GM12878 (cell line): ENCODE measurements at regions not wholly inside any gene's neighbourhood (a gene's known extent, or its start where the extent isn't known, plus 50 kb on each side); places are given as distances from the start of the nearest gene placed in this dataset.

Experiments used
- ATAC-seq: fragments of 200-7000 bp; cut with Tn5 transposase; 3 replicates; pipeline ENCODE4 v1.9.1; 2020; ENCODE audit warnings: mild to moderate bottlenecking, moderate library complexity
- BruUV-seq: library from RNA; stranded (reverse); fragments of 400-500 nt; replicated peaks from 2 replicates; lab custom pipeline; 2021; lab: Mats Ljungman, UMichigan
- CTCF ChIA-PET: fragments of 300-600 bp; sonication (Branson Sonifier 250); formaldehyde crosslinking; extraction: SDS; loops from one replicate; lab custom pipeline; 2021; ENCODE audit warnings: inconsistent platforms; lab: Yijun Ruan, JAX
- POLR2A ChIA-PET: fragments of 350-600 bp; formaldehyde crosslinking; extraction: SDS; loops from one replicate; lab custom pipeline; 2021; ENCODE audit warnings: inconsistent platforms; lab: Charles Lee
- RAD21 ChIA-PET: fragments of 300-600 bp; sonication (Branson Sonifier 250); formaldehyde crosslinking; loops from one replicate; lab custom pipeline; 2023; ENCODE audit warnings: antibody characterized with exemption; ENCODE audit not compliant: unreplicated experiment; lab: Charles Lee
- SMC1A ChIA-PET: fragments of 300-600 bp; sonication (Branson Sonifier 250); formaldehyde crosslinking; loops from one replicate; lab custom pipeline; 2023; ENCODE audit not compliant: unreplicated experiment, uncharacterized antibody; lab: Charles Lee
- DNase-seq: peaks from one replicate; pipeline ENCODE4 v3.0.0-alpha.2; 2011; ENCODE audit warnings: low read depth, low spot score
- FAIRE-seq: peaks from 3 replicates; lab custom pipeline; 2011; peaks lifted over from hg19 to GRCh38; lab: Jason Lieb, UNC
- H2AFZ ChIP-seq: 2 replicates; pipeline ENCODE4 v1.6.0; 2011; ENCODE audit warnings: low read depth, low read length, control low read depth; ENCODE audit not compliant: control insufficient read depth
- H3K27ac ChIP-seq: 2 replicates; pipeline ENCODE4 v1.5.1; 2011; ENCODE audit warnings: control low read depth; ENCODE audit not compliant: control insufficient read depth, insufficient read depth
- H3K27me3 ChIP-seq, 2 experiments: replicated peaks in 1 of 2; 2 replicates each; pipeline versions ENCODE4 v1.6.0 to v1.6.1; 2011; ENCODE audit warnings: low read length in 1 of 2; ENCODE audit not compliant: control insufficient read depth in 2 of 2, insufficient read depth in 2 of 2
- H3K36me3 ChIP-seq, 2 experiments: 2 replicates each; pipeline ENCODE4 v1.5.1; 2011; ENCODE audit warnings: low read length in 1 of 2; ENCODE audit not compliant: control insufficient read depth in 2 of 2, insufficient read depth in 2 of 2
- H3K4me1 ChIP-seq: 2 replicates; pipeline ENCODE4 v1.6.1; 2011; ENCODE audit warnings: mild to moderate bottlenecking, low read length, moderate library complexity, mixed read lengths; ENCODE audit not compliant: control insufficient read depth, insufficient read depth
- H3K4me2 ChIP-seq: 2 replicates; pipeline ENCODE4 v1.6.0; 2011; ENCODE audit warnings: control low read depth; ENCODE audit not compliant: control insufficient read depth, insufficient read depth
- H3K4me3 ChIP-seq: fragments of 200-600 bp; sonication (generic); 2 replicates; pipeline ENCODE4 v1.5.1; 2016
- H3K79me2 ChIP-seq: 2 replicates; pipeline ENCODE4 v1.6.0; 2011; ENCODE audit warnings: low read length; ENCODE audit not compliant: control insufficient read depth, insufficient read depth
- H3K9ac ChIP-seq: 2 replicates; pipeline ENCODE4 v1.8.0; 2011; ENCODE audit warnings: low read length, control low read depth, mixed read lengths; ENCODE audit not compliant: control insufficient read depth, insufficient read depth
- H3K9me3 ChIP-seq: replicated peaks from 3 replicates; pipeline ENCODE4 v1.5.1; 2011; ENCODE audit warnings: mild to moderate bottlenecking, low read length; ENCODE audit not compliant: control insufficient read depth, insufficient read depth
- H4K20me1 ChIP-seq: 2 replicates; pipeline ENCODE4 v1.6.0; 2011; ENCODE audit not compliant: control insufficient read depth, insufficient read depth
- ESRRA ChIP-seq: IDR thresholded peaks from 2 replicates; pipeline ENCODE4 v1.6.1; 2012; ENCODE audit warnings: mild to moderate bottlenecking, low read length, improper control_type of control experiment
- FOS ChIP-seq: IDR thresholded peaks from 3 replicates; pipeline ENCODE4 v1.6.1; 2011; ENCODE audit warnings: borderline replicate concordance; ENCODE audit not compliant: insufficient read length; ENCODE audit errors: extremely low read depth
- FOXM1 ChIP-seq: IDR thresholded peaks from 2 replicates; pipeline ENCODE4 v1.6.1; 2012; ENCODE audit warnings: low read depth, mild to moderate bottlenecking, inconsistent platforms, low read length, moderate library complexity
- HCFC1 ChIP-seq: fragments of 150-350 bp; IDR thresholded peaks from 2 replicates; pipeline ENCODE4 v1.6.1; 2014; ENCODE audit warnings: low read length
- HDAC2 ChIP-seq: fragments of 200-600 bp; sonication (generic); IDR thresholded peaks from 2 replicates; pipeline ENCODE4 v1.6.1; 2017
- HDAC6 ChIP-seq: fragments of 200-600 bp; sonication (generic); IDR thresholded peaks from one replicate; pipeline ENCODE4 v1.8.0; 2017; ENCODE audit warnings: antibody characterized with exemption; ENCODE audit not compliant: unreplicated experiment
- IKZF1 ChIP-seq: fragments of 450-650 bp; conservative IDR thresholded peaks from 2 replicates; pipeline ENCODE4 v1.6.1; 2017; ENCODE audit warnings: antibody characterized with exemption, mild to moderate bottlenecking
- KDM1A ChIP-seq: fragments of 200-600 bp; sonication (generic); IDR thresholded peaks from 2 replicates; pipeline ENCODE4 v1.6.1; 2016; ENCODE audit warnings: borderline replicate concordance
- MYC ChIP-seq: IDR thresholded peaks from 2 replicates; pipeline ENCODE4 v1.6.1; 2011; ENCODE audit warnings: mild to moderate bottlenecking, low read length, moderate library complexity, inconsistent platforms; ENCODE audit not compliant: insufficient read depth, insufficient replicate concordance, insufficient read length, severe bottlenecking
- NFYA ChIP-seq: IDR thresholded peaks from 2 replicates; pipeline ENCODE4 v1.6.1; 2011; ENCODE audit warnings: low read depth, mild to moderate bottlenecking, low read length, improper control_type of control experiment, borderline replicate concordance
- NR2C2 ChIP-seq: IDR thresholded peaks from 2 replicates; pipeline ENCODE4 v1.6.1; 2011; ENCODE audit warnings: borderline replicate concordance, low read depth; ENCODE audit not compliant: control insufficient read depth, insufficient read length
- POLR2AphosphoS5 ChIP-seq: IDR thresholded peaks from 2 replicates; pipeline ENCODE4 v1.6.1; 2011; ENCODE audit warnings: mild to moderate bottlenecking, low read length, inconsistent platforms
- RAD51 ChIP-seq: fragments of 450-650 bp; IDR thresholded peaks from 2 replicates; pipeline ENCODE4 v1.6.1; 2016; ENCODE audit warnings: moderate library complexity, mild to moderate bottlenecking, inconsistent platforms
- TAF1 ChIP-seq: IDR thresholded peaks from 2 replicates; pipeline ENCODE4 v1.6.1; 2011; ENCODE audit warnings: mild to moderate bottlenecking, low read depth, low read length, borderline replicate concordance
- TCF3 ChIP-seq: IDR thresholded peaks from 2 replicates; pipeline ENCODE4 v1.6.1; 2012; ENCODE audit warnings: low read depth, mild to moderate bottlenecking, low read length, borderline replicate concordance; ENCODE audit not compliant: insufficient read depth
- YY1 ChIP-seq: IDR thresholded peaks from 2 replicates; pipeline ENCODE4 v1.6.1; 2011; ENCODE audit warnings: low read depth, mild to moderate bottlenecking, low read length
- ZNF622 ChIP-seq: fragments of 450-650 bp; IDR thresholded peaks from 2 replicates; pipeline ENCODE4 v1.6.1; 2017; ENCODE audit warnings: mild to moderate bottlenecking, inconsistent platforms
- WGBS: methylation state at CpG from one replicate; pipeline ENCODE4 v1.1.6; 2016; ENCODE audit warnings: low lambda C conversion rate; ENCODE audit not compliant: insufficient replicate concordance, insufficient coverage; ENCODE audit errors: missing lambda C conversion rate; 5-methylcytosine and 5-hydroxymethylcytosine counted together
- in situ Hi-C: fragments of 300-500 bp; cut with MboI; formaldehyde crosslinking; loops from 9 replicates; pipeline ENCODE4 v1.14.3; 2018; ENCODE audit warnings: mixed read lengths
- intact Hi-C: fragments of 100-400 bp; cut with micrococcal nuclease; formaldehyde crosslinking; loops from one replicate; pipeline ENCODE4 v1.14.2; 2022; ENCODE audit not compliant: unreplicated experiment
- TF ChIP-seq, protein P1 (sequence below): IDR thresholded peaks from 2 replicates; pipeline ENCODE4 v1.6.1; 2012; ENCODE audit warnings: low read depth, low read length, improper control_type of control experiment
- TF ChIP-seq, protein P2 (sequence below): IDR thresholded peaks from 2 replicates; pipeline ENCODE4 v1.6.1; 2011; ENCODE audit warnings: borderline replicate concordance, low read depth, mild to moderate bottlenecking, moderate library complexity, low read length; ENCODE audit not compliant: insufficient read depth, poor library complexity, severe bottlenecking
- TF ChIP-seq, protein P3 (sequence below): fragments of 450-650 bp; formaldehyde crosslinking; IDR thresholded peaks from 2 replicates; pipeline ENCODE4 v1.4.0; 2022; ENCODE audit warnings: mild to moderate bottlenecking, moderate library complexity

DNA sequence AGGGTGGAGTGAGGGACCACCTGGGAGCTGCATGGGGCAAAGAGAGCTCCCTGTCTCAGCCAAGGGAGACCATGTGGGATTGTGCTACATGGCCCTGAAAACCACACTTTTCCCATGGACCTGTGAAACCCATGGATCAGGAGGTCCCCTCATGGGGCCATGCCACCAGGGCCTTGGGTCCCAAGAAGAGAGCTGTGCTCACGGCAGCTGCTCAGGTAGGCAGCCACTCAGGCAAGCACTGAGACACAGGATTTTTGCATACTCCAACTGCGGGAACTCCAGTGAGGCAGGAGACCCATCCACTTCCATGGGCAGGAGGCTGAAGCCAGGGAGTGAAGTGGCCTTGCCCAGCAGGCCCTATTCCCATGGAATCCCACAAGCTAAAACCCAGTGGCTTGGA is 190.0 kb downstream of the KCNA4 start:
- no peak for TF ChIP-seq FOXM1
- no peak for TF ChIP-seq POLR2AphosphoS5
- TF ChIP-seq FOS, result no peak
- TF ChIP-seq, protein P1, sequence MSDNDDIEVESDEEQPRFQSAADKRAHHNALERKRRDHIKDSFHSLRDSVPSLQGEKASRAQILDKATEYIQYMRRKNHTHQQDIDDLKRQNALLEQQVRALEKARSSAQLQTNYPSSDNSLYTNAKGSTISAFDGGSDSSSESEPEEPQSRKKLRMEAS, result no peak
- no peak for TF ChIP-seq MYC
- TF ChIP-seq HDAC2, result no peak
- TF ChIP-seq ESRRA, result no peak
- TF ChIP-seq HDAC6, result no peak
- TF ChIP-seq RAD51, result no peak
- TF ChIP-seq IKZF1, result no peak
- no peak for TF ChIP-seq NR2C2
- no peak for TF ChIP-seq YY1
- TF ChIP-seq, protein P2, sequence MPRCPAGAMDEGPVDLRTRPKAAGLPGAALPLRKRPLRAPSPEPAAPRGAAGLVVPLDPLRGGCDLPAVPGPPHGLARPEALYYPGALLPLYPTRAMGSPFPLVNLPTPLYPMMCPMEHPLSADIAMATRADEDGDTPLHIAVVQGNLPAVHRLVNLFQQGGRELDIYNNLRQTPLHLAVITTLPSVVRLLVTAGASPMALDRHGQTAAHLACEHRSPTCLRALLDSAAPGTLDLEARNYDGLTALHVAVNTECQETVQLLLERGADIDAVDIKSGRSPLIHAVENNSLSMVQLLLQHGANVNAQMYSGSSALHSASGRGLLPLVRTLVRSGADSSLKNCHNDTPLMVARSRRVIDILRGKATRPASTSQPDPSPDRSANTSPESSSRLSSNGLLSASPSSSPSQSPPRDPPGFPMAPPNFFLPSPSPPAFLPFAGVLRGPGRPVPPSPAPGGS, result no peak
- TF ChIP-seq ZNF622, result no peak
- TF ChIP-seq NFYA, result no peak
- no peak for TF ChIP-seq TCF3
- no peak for TF ChIP-seq KDM1A
- TF ChIP-seq, protein P3, sequence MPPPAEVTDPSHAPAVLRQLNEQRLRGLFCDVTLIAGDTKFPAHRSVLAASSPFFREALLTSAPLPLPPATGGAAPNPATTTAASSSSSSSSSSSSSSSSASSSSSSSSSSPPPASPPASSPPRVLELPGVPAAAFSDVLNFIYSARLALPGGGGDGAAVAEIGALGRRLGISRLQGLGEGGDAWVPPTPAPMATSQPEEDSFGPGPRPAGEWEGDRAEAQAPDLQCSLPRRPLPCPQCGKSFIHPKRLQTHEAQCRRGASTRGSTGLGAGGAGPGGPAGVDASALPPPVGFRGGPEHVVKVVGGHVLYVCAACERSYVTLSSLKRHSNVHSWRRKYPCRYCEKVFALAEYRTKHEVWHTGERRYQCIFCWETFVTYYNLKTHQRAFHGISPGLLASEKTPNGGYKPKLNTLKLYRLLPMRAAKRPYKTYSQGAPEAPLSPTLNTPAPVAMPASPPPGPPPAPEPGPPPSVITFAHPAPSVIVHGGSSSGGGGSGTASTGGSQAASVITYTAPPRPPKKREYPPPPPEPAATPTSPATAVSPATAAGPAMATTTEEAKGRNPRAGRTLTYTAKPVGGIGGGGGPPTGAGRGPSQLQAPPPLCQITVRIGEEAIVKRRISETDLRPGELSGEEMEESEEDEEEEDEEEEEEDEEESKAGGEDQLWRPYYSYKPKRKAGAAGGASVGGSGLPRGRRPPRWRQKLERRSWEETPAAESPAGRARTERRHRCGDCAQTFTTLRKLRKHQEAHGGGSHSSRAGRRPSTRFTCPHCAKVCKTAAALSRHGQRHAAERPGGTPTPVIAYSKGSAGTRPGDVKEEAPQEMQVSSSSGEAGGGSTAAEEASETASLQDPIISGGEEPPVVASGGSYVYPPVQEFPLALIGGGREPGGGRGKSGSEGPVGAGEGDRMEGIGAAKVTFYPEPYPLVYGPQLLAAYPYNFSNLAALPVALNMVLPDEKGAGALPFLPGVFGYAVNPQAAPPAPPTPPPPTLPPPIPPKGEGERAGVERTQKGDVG (CRISPR knock-in tag), result no peak
- TF ChIP-seq TAF1, result no peak
- TF ChIP-seq HCFC1, result no peak
- 25% methylated on average over 2 of the region's 2 CpGs for WGBS
- ATAC-seq (no peak), FAIRE-seq (no peak), DNase-seq (no peak)
- no peaks in the 10 kb centered on the region for H3K27me3 ChIP-seq
- no TSS peak for BruUV-seq
- SMC1A ChIA-PET, result no interaction called here
- H3K9me3 ChIP-seq, result no peaks in the 10 kb centered on the region
- no peak overlapping the region for H3K27ac ChIP-seq
- H3K79me2 ChIP-seq, result no peaks in the 10 kb centered on the region
- POLR2A ChIA-PET, result no interaction called here
- H3K4me2 ChIP-seq, result no peak overlapping the region
- no peak overlapping the region for H2AFZ ChIP-seq
- in situ Hi-C loops, result no loop called here
- no peaks in the 10 kb centered on the region for H4K20me1 ChIP-seq
- no peak overlapping the region for H3K9ac ChIP-seq
- CTCF ChIA-PET, result no interaction called here
- H3K36me3 ChIP-seq, result no peaks in the 10 kb centered on the region
- RAD21 ChIA-PET, result no interaction called here
- H3K4me3 ChIP-seq, result no peak overlapping the region
- no peaks in the 10 kb centered on the region for H3K4me1 ChIP-seq
- intact Hi-C loops, result no loop called here
